Skeletal muscle cell (primary cell): ENCODE measurements at regions not wholly inside any gene's neighbourhood (a gene's known extent, or its start where the extent isn't known, plus 50 kb on each side); places are given as distances from the start of the nearest gene placed in this dataset.
A peak's percentile ranks its signal among the peaks of the same experiment; 100 is the strongest.

Source experiments
- DNase-seq: peaks from one replicate; pipeline ENCODE4 v3.0.0-alpha.2; 2010; ENCODE audit warnings: low read depth
- H3K4me3 ChIP-seq: 2 replicates; pipeline ENCODE4 v1.5.1; 2011; ENCODE audit warnings: low read depth, mild to moderate bottlenecking, control low read depth, low read length, moderate library complexity

DNA sequence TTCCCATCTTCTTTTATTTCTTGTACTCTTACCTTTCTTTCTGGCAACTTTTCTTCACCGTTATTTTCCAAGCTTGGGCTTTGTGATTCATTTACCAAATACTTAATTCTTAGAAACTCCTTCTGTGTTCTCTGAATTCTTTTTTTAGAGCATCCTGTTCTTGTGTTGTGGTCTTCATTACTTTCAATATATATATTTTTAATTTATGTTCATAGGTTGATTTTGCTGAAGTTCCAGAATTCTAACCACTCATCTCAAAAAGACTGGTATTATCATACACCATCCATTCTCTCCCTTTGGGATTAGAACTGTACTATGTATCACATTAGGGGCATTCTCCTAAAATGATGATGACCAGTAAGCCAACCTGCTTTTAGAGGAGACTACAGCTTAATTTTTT, 362.3 kb upstream of the CBLB start:
- no peak for DNase-seq

DNA sequence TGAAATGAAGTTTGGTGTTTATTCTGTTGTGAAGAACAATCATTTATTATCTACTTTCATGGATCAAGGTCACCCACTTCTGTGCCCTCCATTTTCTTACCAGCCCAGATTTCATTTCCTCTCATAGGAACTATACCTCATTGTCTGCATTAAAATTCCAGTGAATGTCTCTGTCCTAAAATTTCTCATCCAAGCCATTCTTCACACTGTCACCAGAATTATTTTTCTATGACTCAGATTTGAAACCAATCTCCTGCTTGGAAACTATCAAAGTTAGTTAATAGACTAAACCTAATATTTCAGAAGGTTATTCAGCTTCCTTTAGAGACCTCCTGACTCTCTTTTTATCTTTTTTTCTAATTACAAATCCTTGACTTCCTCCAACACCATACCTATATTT, 364.1 kb upstream of the CBLB start:
- no peak for DNase-seq
- H3K4me3 ChIP-seq = no peak overlapping the region

More for the DNA sequence above, 362.3 kb upstream of the CBLB start:
- no peak overlapping the region for H3K4me3 ChIP-seq

DNA sequence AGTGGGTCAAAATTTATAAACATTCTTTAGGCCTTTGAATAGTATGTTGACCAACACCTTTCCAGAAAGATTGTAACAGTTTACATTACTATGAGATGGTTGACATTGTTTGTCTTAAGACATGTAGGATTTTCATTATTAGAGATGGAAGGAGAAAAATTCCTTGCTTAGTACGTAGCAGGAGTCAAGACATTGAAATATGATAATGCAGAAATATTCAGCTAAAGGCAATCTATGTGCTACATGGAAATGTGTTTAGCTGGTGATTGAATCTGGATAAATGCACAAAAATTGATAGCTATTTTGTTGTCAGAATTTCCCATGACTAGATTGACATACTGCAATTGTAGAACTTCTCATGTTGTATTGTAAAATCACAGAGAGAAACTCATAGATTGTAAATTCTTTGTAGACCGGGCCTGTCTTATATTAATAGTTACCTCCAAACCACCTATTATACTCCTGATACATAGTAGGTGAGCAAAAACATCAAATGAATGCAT, 370.4 kb upstream of the CBLB start:
- DNase-seq = no peak

DNA sequence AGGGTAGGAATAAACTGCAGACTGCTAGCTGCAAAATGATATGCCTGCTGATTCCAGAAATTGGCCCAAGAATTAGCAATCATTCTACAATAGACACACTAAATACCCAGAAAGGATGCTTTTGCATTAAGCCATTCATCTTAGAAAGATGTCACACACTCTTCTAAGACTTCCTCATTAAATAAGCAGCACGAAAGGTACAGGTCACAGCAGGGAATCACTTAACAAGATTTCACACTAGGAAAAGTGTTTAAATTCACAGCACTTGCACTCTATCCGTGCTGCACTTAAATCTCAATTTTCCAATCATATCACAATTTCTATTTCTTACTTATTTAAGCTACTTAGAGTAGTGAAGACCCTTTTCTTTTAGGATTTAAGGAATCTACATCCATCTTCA, 372.8 kb upstream of the CBLB start:
- no peak for DNase-seq
- no peak overlapping the region for H3K4me3 ChIP-seq

More for the DNA sequence above, 370.4 kb upstream of the CBLB start:
- no peak overlapping the region for H3K4me3 ChIP-seq

DNA sequence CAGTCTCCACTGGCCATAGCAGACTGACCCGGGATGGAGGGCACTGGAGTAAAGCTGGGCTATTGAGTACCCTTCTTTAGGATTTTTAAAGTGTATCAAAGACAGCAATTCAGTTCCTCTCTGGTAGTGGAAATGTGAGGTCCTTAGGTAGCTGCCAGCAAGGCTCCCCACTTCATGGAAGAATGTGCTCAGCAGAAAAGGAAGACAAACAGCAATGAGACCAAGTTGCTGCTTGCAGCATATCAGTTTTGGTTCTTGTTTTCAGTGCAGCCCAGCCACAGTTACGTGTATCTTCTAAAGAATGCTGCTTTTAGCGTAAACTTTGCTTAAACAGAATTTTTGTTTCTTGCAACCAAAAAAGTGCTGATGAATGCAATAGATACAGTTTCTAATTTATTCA, 374.0 kb upstream of the CBLB start:
- no peak for DNase-seq
- no peak overlapping the region for H3K4me3 ChIP-seq

DNA sequence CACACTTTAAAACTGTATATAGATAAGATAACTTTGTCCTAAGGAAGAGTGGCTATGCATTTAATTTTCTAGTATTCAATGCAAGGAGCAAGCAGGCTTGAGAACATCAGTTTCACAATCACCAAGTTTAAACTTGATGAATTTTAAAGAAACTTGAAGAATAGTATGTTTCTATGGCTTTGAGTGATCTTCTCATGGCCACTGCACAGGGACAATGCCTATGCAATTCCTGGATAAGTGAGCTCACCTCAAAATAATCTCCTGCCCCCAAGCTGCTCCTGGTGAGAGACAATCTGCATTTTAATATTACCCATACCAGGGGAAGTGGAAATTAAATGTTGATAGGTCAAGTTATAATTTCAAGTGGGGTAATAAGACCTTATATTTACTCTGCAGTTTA, 376.6 kb upstream of the CBLB start:
- no peak overlapping the region for H3K4me3 ChIP-seq
- DNase-seq = no peak

DNA sequence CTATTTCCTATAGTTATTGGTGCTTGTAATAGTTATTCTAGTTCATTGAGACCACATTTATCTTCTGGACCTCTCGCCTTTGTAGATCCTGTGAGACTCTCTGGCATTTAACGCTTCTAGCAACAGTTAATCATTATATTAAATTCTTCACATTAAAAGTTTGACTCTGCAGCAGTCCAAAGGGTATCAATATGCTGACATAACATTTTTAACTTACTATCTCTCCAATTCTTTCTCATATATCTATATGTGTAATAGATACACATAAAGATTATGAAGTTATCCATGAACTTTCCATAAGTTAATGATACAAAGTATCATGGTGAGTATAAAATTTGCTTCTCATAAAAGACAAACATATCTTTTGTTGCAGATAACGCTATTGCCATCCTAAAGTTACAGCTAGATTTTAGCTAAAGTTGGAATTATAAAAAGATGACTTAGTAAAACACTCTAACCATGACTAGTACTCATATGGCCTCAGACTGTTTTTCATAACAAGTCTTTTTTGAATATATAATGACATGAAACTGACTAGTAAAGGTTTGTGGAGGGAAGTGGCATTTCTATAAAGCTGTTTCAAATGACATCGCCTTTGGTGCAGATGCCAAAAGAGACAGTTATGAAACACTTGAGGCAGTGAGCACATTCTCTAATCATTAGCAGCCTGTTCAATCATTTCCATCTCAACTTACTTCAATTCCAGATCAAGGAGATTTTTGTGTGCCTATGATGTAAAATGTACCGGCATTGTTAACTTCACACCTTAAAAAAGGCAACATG, 379.3 kb upstream of the CBLB start:
- H3K4me3 ChIP-seq = no peak overlapping the region
- peak; percentile 26 for DNase-seq

DNA sequence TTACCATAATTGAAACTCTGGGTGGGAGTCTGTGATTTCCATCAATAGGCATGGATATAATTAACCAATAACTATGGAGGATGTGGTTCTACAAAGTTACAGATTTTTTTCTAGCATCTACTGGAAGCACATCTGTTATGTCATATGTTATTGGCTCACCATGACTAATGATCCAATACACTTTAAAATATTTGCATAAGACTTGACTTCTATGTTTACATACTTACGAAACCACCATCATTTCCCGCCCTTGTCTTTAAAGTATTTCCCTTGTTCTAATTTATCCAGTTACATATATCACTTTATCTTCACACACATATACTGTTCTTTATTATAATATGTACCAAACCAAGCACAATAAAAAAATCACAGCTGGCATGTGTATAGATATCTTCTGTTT, 380.3 kb upstream of the CBLB start:
- DNase-seq = peak; percentile 58
- no peak overlapping the region for H3K4me3 ChIP-seq

DNA sequence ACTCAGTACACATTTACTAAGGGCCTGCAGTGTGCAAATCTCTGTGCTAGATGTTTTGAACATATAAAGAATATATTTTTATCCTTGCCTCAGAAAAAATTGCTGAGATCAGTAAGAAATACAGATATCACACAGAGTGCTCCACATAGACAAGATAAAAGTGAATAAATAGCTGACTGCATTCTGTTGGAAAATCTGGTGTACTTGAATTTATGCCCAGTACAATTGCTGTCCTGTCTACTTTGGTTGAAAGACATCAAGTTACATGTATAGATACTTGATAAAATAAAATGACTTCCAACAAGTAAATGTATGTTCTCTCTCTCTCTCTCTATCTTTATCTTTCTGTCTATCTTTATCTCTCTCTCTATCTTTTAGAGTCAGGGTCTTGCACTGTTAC, 381.2 kb upstream of the CBLB start:
- no peak for DNase-seq
- no peak overlapping the region for H3K4me3 ChIP-seq

DNA sequence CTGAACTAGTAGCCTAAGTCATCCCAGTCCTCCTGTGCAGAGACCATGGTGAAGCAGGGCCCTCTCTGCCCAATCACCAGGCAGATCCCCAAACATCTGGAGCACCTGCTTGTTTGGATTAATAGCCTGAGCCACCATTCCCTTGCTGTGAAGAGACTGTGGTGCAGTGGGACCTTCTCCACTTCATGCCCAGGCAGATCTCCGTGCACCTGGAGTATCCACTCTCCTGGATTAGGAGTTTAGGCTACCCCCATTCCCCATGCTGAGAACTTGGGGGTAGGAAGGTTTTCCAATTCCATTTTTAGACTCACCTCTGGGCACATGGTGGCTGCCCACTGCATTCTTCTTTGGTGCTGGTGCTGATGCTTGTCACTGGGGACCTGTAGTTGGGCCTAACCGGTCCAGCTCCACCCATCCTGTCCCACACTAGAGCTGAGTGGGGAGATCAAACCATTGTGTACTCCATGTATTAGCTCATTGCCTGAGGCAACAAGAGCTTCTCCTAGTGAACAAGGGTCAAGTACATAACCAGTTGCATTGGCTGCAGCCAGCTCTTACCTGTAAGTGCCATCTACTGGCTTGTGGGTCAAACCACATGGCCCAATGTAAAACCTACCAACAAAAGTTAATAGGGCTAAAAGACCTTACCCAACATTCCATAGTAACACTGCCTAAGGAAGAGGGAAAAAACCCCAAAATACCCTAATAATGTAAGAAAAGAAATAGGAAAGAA, 382.5 kb upstream of the CBLB start:
- no peak overlapping the region for H3K4me3 ChIP-seq
- no peak for DNase-seq

DNA sequence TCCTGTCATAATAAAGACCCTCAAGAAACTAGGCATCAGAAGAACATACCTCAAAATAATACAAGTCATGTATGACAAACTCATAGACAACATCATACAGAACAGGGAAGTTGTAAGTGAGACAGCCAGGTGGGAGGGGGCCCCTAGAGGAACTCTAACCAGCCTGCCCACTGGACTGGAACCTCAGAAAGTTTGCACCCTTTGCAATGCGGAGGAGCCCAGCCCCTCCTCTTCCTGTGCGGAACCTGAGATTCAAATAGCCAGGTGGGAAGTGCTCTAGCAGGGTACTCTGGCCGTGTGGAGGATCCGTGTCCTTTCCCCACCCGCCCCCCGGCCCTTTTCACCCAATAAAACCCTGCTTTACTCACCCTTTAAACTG, 387.0 kb upstream of the CBLB start:
- H3K4me3 ChIP-seq = no peak overlapping the region
- DNase-seq = no peak

DNA sequence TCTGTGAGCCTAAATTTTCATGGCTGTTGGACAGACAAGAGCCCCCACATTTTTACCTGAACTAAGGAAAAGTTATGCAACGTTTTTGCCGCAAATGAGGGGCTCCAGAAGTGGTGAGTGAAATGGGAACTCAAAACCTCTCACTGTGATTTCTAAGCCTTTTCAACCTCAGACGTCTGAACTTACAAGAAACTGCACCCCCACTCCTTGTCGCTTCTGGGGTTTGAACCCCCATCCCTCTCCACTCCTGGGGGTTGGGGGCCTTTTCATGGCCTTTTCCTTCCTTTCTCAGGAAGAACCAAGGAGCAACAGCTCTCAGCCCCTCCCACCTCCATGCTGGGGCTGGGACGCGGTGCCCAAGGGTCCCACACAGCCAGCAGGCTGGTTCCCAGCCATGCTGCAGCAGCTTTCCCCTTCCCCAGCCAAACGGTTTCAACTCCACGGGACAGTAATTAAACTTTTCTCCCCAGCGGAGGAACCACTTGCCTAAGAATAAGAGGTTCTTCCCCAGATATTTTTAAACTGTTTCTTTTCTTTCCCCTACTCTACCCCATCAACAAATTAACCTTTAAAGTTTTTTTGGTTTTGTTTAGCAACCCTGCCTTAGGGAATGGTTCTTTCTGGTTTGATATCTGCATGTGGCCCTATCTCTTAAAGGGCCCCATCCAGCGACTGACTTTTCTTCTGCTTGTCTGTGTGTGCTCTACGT, 387.6 kb upstream of the CBLB start:
- DNase-seq = no peak
- no peak overlapping the region for H3K4me3 ChIP-seq

DNA sequence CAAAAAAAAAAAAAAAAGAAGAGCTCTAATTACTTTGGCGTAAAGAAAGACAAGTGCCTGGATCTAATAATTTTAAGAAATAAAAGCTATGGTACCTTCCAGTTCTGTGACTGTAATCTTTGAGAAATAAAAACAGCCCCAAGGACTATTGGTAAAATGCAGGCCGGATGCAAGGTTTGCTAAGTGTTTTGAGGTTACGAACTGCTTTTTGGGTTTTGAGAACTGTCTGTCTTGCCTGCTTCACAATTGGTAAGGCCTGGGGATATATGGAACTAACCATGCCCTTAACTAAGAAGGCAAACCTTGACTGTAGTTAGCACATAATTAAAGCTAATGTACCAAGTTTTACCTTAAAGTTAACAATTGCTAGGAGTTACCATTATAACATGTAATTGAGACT, 388.4 kb upstream of the CBLB start:
- DNase-seq = no peak
- H3K4me3 ChIP-seq = no peak overlapping the region

DNA sequence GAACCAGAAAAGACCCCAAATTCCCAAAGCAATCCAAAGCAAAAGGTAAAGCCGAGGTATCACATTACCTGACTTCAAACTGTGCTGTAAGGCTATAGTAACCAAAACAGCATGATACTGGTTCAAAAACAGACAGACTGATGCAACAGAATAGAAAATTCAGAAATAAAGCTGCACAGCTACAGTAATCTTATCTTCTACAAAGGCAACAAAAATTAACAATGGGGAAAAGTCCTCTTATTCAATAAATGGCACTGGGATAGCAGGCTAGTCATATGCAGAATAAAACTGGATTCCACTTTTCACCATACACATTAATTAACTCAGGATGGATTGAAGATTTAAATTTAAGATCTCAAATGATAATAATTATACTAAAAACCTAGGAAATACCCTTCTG, 392.6 kb upstream of the CBLB start:
- DNase-seq = no peak

DNA sequence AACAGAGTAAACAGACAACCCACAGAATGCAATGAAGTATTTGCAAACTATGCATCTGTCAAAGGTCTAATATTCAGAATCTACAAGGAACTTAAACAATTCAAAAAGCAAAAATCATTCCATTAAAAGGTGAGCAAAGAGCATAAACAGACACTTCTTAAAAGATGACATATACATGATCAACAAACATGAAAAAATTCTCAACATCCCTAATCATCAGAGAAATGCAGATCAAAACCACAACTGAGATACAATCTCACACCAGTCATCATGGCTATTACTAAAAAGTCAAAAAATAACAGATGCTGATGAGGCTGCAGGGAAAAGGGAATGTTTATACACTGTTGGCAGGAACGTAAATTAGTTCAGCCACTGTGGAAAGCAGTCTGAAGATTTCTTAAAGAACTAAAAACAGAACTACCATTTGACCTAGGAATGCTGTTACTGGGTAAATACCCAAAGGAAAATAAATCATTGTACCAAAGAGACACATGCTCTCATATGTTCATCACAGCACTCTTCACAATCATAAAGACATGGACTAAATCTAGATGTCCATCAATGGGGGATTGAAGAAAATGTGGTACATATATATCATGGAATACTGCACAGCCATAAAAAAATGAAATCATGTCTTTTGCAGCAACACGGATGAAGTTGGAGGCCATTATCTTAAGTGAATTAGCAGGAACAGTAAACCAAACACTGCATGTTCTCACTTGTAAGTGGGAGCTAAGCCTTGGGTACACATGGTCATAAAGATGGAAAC, 393.3 kb upstream of the CBLB start:
- DNase-seq = peak; percentile 44
- H3K4me3 ChIP-seq = no peak overlapping the region

More for the DNA sequence above, 392.6 kb upstream of the CBLB start:
- H3K4me3 ChIP-seq = no peak overlapping the region

DNA sequence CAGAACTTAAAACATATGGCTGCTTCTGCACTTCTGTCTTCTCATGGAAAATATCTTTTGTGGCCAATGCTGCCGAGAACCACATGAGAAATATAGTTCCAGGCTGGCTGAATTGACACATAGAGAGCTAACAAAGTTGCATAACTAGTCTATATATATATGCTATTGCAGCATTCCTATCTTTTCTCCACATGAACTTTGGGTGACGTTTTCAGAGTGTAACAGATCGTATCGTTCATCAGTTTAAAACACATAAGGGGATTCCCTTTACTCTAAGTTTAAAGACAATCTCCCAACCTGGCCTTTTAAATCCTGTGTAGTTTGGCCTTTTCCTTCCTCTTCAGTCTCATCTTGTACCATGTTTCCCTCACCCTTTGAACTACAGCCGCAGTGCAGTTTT, 394.2 kb upstream of the CBLB start:
- no peak overlapping the region for H3K4me3 ChIP-seq
- peak; percentile 26 for DNase-seq

DNA sequence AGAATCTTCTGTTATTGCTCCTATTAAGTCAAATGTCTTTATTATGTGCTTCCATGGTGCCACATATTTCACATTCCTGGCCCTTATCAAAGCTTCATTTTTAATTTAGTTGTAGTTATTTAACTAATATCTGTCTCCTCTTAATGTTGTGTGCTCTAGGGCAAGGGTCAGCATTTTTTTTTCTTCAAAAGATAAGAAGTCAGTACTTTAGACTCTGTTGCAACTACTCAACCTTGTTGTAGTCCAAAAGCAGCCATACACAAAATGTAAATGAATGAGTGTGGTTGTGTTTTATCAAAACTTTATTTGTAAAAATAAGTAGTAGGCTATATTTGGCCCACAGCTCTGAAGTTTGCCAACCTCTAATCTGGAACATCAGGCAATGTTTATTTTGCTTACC, 394.7 kb upstream of the CBLB start:
- no peak for DNase-seq

DNA sequence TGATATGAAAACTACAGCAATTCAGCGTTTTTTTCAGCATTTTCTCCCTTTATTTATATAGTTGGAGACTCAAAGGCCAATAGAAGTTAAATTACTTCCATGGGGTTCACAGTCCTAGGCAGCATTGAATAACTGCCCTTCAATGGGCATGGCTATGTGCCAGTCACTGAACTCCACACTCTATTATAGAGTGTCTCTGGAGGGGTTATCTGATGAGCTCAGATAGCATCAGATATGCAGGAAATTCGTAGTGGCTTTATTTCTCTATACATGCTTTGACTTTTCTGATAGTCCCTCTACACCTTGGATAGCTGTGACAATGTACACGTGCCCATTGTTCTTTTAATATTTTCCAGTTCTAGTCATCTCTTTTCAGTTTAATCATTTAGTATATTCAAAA, 396.9 kb upstream of the CBLB start:
- no peak for DNase-seq
- no peak overlapping the region for H3K4me3 ChIP-seq

More for the DNA sequence above, 394.7 kb upstream of the CBLB start:
- no peak overlapping the region for H3K4me3 ChIP-seq

DNA sequence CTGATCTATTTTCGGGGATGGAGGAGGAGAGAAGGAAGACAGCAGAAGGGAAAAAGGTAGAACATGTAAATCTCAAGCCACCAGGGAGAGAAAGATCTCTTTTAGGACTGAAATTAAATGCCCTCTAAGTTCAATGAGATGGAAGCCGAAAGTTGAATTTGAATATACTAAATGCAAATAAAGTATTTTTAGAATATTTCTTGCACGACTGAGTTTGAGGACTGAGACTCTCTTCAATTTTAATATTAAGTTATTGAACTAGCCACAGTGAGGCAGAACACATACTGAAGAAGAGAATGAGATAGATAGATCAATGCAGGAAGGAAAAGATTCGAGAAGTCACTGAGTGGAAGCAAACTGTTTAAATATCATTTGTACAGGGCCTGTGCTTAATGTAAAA, 399.9 kb upstream of the CBLB start:
- DNase-seq = no peak
- no peak overlapping the region for H3K4me3 ChIP-seq

DNA sequence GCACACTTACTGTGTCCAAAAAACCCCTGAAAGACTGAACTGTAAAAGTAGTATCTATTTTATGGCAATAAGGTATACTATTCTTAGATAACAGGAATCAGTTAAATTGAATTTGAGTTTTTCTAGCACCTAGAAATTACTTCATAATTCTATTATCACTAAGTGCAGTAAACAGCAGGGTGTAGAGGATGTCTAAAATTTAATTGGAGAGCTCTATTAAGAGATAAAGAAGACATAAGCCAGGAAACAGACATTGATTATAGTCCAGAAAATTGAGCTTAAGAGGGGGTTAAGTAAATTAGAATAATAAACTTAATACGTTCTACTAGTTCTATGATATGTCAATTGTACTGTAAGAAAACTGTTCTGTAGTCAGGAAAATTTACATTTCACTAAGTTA, 403.5 kb upstream of the CBLB start:
- no peak overlapping the region for H3K4me3 ChIP-seq
- no peak for DNase-seq
